HG03432 (cell line): ENCODE measurements at regions not wholly inside any gene's neighbourhood (a gene's known extent, or its start where the extent isn't known, plus 50 kb on each side); places are given as distances from the start of the nearest gene placed in this dataset.

Experiments used
- ATAC-seq: cut with Tn5 transposase; IDR thresholded peaks from one replicate; pipeline ENCODE4 v1.9.1; 2021; ENCODE audit warnings: mild to moderate bottlenecking, moderate library complexity; ENCODE audit not compliant: unreplicated experiment

DNA sequence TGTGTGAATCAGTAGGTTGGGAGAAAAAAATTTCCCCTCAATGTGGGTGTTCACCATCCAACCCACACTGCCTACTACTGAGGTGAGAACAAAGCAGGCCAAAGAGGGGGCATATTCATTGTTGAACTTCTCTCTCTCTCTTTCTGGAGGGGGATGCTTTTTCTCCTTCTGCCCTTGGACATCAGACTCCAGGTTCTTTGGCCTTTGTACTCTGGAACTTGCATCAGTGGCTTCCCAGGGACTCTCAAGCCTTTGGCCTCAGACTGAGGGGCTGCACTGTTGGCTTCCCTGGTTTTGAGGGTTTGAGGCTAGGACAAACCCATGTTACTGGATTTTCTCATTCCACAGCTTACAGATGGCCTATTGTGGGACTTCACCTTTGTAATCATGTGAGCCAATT, 417.2 kb downstream of the ELAVL2 start:
- ATAC-seq, result no peak

DNA sequence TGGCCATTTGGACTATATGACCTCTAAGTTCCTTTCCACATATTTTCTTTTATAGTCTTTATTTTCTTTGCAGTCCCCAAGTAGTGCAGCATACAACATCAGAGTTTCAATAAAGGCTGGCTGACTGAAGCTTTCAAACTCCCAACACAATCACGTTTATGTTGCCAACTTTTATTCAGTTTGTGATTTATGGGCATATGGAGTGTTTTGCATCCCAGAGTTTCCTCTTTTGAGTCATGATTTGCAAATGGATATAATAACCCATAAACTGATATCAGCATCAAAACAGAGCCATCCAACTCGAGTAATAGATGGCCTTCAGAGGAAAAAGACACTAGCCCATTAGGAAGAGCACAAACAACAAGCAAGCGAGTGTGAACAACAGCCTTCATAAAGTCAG, 414.0 kb downstream of the ELAVL2 start:
- no peak for ATAC-seq

DNA sequence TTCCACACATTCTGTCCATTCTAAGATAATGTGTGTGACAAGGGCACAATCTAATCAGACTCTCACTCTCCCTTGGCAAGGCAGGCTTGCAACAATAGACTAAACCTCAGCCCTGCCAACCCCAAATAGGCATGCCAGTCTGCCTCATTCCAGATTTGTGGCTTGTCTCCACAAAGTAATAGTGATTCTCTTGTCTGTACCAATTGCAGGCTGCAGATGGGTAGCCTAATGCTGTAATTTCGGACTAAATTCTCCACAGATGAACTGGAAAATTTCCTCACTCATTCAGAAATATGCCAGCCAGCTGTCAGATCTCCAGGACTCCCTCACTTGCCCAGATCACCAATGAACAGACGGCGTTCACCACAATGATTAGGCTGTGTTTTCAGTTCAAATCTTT, 413.6 kb downstream of the ELAVL2 start:
- no peak for ATAC-seq

DNA sequence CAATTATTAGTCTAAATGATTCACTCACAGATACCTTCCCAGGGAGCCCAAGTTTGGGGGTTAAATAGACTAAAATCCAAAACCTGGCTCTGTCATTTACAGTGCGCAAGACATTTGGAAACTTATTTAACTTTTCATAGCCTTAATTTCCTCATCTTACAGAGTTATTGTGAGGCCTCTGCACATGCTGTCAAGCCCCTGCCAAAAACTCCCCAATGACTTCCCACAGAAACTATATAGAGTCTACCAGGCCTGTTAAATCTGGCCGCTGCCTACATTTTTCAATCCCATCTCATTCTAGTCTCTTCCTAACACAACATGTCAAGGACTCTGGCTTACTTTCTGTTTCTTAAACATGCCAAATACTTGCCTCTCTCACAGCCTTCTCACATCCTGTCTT, 412.5 kb downstream of the ELAVL2 start:
- no peak for ATAC-seq

DNA sequence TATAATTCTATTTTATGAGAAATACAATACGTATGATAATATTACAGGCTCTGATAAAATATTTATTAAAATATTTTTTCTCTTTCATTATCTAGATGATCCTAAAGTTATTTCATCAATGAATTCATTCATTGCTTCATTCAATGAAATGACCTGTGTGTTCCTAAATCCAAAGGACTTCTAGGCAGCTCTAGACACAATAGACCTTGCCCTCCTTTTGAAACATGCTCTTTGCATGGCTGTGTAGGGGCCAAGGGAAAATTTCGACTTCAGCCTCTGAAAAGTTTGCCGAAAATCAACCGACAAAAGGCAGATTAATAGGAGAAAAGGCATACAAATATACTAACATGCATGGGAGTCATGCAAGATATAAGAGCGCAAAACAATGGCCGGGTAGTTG, 402.0 kb downstream of the ELAVL2 start:
- ATAC-seq, result no peak

DNA sequence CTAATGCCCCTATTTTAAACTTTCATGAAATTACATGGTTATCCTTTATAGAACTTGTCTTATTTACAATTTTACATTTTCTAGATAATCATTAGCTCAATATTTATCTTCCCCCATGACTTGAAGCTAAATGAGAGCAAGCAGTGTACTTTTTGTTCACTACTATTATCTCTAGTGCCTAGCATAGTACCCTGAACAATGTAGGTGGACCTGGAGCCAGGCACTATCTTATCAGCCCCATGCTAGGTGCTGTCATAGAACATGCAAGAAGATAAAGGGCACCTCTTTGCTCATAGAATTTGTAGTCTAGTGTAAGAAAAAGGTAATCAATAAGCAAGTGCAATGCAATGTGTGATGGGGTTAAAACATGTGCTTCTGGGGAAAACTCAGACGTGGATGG, 399.9 kb downstream of the ELAVL2 start:
- no peak for ATAC-seq

DNA sequence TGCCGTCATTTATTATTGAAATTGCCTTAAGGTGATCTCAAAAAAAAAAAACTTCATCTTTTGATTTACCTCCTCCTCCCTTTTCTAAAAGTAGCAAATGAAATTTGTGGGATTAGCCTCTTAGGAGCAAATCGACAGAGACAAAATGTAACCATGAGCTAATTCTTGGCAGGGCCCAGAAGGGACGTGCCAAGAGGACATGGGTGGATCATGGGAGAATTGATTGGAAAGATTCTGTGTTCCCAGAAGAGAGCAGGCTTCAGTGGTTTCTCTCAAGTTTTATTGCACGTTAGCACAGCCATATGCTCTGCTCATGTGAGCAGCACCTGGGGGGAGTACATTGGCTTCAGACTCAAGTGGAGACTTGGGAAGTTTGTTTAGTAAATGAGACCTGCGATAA, 394.6 kb downstream of the ELAVL2 start:
- ATAC-seq, result no peak

DNA sequence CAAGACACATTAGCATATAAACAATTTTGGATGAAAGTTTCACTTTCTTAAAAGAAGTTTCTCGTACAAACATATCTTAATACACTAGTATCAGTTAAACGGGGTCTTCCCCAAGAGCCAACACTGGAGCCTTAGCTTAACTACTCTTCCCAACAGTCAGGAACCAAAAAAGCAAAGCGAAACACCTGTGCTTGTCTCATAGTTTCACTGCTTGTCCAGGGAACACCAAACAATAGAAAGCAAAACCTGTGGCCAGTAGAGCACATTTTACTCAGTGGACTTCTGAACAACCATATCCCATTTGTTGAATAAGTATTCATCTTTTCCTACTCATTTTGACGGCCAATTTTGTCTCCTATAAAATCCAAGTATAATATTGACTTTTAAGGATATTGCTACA, 391.4 kb downstream of the ELAVL2 start:
- ATAC-seq, result no peak

DNA sequence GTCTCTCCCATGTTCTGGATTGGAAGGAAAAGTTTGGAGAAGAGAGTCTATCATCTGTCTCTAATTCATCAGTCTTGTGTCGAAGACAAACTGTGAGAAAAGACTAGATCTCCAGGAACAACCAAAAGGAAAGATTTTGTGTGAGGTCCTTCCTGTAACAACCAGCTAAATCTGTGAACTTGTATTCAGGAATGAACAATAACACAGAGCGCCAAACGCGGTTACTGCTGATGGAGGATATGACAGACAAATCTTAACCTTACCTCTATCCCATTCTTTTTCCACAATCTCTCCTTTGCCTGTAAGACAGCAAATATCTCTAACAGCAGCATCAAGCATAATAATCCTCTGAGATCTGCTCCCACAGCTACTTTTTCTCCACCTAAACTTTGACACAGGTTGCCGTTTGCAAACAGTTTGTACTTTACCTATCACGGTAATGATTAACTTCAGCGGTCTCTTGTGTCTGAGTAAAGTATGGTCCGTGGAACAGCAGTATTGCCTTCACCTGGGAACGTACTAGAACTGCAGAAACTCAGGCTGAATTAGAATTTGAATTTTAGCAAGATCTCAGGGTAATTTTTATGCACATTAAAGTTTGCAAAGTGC, 387.6 kb downstream of the ELAVL2 start:
- no peak for ATAC-seq

DNA sequence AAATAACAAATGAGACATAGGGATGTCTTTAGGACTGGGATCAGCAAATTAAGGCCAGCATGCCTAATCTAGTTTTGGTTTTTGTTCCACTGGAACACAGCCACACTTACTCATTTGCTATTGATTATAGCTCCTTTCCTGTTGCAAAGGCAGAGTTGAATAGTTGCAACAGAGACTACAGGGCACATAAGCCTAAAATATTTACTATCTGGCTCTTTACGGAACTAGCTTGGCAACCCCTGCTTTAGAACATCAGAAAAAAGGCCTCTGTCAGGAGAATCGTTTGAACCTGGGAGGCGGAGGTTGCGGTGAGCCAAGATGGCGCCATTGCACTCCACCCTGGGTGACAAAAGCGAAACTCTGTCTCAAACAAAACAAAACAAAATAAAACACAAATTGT, 384.8 kb downstream of the ELAVL2 start:
- ATAC-seq, result no peak

DNA sequence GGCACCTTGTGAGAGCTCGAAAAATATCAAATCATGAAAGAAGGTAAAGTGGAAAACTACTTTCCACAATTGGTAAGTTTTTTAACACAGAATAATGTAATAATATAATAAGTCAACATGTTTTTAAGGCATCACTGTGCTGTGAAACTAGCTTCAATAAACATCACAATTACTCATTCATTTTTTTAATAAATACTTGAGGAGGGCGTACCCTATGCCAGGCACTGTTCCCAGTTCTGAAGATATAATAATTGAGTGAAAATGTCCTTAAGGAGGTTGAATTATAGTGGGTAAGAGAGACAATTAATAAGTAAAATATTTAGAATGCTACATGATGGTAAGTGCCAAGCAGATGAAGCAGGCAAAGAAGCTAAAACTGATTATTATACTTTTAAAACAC, 381.4 kb downstream of the ELAVL2 start:
- no peak for ATAC-seq

DNA sequence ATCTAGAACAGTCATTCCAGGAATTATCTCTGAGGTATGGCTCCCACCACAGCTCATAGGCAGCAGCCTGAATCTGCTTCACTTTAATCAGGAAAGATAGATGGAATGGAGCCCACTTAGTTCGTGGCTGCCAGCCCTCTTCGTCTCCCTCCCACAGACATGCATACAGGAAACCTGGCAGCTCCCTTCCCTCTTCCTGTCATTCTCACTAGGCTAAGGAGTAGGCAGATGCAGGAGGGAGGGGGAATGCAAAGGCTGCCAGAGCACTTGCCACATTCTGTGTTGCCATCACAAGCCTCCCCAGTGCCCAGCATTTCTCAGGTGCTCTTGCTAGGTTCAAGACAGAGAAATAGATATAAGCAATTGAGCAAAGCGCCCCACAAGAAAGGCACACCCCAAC, 378.9 kb downstream of the ELAVL2 start:
- ATAC-seq, result no peak

DNA sequence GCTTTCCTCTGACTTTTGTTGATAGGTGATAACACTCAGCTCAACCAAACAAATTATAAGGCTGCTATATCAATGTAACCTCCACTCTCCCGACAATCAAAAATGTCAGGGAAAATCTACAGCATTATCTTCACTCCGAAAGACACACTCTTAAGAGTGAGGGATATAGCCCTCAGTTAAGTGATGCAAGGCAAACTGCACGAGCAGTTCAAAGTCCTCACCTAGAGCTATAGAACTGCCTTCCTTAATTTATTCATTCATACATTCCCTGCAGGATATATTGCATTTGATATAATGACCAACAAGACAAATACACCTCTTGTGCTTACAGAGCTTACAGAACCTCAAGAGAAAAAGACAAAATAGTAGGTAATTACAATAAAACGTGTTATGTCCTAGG, 378.1 kb downstream of the ELAVL2 start:
- no peak for ATAC-seq

DNA sequence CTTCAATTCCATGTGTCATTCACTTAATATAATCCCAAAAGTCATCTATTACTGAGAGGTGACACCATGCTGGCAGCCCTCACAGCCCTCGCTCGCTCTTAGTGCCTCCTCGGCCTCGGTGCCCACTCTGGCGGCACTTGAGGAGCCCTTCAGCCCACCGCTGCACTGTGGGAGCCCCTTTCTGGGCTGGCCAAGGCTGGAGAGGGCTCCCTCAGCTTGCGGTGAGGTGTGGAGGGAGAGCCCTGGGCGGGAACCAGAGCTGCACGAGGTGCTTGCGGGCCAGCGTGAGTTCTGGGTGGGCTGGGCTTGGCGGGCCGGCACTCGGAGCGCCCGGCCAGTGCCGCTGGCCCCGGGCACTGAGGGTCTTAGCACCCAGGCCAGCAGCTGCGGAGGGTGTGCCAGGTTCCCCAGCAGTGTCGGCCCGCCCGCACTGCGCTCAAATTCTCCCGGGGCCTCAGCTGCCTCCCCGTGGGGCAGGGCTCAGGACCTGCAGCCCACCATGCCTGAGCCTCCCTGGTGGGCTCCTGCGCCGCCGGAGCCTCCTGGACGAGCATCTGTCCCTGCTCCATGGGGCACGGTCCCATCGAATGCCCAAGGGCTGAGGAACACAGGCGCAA, 374.1 kb downstream of the ELAVL2 start:
- no peak for ATAC-seq

DNA sequence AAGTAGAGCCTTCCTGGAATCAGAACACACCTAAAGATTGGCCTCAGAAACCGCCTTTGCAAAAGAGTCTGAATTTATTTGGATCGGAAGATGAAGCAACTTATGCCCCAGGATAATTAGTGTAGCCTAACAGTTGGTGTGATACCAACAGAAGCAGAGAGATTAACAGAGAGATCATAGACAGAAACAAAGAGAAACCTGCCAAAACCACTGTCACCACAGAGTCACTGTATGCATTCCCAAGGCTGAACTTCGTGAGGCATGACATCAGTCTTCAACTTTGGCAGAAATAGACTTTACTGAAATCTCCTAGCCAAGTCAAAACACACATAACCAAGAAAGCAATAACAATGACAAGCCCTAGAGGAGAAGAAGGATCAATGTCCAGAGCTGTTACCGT, 361.8 kb downstream of the ELAVL2 start:
- ATAC-seq, result no peak

DNA sequence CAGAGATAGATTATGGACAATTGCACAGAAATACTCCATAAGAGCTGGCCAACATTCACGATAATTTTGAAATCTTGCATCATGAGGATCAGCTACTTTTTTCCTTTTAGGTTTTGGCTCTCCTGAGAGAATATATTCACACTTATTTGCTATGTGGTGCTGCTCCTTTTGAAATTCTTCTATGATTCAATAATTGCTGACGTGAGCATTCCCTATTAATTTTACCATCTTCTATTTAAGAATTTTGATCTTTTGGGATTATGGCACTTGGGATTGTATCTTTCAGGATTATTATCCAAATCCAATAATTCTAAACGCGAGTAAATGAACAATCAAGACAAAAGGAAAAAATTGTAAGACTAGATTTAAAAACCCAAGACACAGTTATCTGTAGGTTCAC, 358.8 kb downstream of the ELAVL2 start:
- no peak for ATAC-seq

DNA sequence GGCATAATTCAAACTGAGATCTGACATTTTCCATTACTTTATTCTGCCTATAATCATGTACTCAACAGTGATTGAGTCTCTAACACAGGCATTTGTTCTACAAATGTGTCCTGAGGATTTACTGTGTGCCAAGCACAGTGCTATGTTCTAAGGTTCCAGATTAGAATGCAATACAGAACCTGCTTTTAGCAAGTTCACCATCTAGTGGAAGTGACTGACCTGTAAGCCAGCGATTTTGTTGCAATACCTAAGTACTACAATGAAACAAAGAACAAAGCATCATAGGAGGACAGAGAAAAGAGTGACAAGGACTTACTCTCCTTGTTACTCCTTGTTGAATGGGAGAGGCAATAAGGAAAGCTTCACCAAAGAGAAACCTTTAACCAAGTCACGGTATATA, 348.1 kb downstream of the ELAVL2 start:
- no peak for ATAC-seq

DNA sequence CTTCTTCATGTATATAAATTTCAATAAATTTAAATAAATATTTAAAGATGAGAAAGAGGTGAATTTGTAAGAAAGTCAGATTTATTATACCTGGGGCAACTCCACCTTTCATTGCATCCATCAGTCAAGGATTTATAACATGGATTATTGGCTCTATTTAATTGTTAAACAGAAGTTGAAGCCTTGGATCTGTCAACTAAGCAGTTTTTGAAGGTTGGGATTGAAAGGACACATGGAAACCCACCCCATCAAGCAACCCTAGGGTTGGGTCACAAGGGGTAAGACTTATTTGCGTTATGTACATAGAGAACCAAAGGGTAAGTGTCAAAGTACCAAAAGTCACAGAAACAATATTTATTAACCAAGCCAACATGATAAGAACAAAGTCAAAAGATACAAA, 342.5 kb downstream of the ELAVL2 start:
- ATAC-seq, result no peak

DNA sequence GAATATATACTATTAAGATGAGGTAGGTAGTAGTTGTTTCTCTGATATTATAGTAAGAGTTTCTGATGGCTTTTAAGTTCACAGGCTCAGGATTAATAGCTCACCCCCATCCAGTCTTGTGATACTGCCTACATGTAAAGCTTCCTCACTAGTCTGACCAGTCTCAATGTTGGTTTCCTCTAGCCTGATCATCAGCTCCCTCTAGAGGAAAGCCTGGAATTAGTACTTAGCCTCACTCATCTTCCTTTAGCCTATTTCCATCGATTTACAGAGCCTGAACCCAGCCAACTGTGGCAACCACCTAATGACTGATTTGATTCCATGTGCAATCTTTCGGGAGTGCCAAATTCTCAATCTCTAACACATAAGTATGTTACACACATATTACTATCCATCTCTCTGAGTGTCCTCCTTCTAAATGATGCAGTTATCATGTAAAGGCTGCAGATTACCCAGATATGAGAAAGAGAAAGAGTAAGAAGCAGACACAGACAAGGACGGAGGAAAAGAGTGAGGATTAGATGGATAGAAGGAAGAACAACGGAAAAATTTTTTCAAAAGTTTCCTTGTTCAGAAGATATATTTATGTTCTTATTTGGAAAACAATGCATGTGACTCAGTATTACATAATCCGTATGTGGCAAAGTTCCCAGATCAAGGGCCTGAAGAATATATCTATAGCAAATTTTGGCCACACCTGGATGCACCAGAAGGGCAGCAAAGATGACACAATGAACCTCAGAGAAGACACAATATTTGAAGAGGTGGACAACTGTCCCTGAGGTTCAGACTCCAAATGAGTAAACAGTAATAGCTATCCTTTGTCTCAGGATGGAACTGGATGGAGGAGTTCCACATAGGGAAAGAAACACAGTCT, 333.7 kb downstream of the ELAVL2 start:
- peak; percentile 80 for ATAC-seq

DNA sequence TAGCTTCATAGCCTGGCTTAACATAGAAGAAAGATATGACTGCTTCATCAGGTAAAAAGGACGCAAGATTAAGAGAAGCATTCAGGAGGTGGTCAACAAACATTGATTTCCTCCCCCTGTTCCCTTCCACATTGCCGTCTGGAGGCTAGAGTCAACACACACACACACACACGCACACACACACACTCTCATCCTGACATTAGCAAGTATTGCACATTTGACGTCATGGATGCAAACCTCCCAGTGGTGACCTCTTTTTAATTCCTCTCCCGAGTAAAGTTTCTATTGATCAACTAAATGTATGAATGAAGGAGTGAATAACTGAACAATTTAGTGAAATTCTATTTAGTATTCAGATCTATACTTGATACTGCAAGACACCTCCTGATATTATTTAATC, 332.8 kb downstream of the ELAVL2 start:
- ATAC-seq, result no peak

DNA sequence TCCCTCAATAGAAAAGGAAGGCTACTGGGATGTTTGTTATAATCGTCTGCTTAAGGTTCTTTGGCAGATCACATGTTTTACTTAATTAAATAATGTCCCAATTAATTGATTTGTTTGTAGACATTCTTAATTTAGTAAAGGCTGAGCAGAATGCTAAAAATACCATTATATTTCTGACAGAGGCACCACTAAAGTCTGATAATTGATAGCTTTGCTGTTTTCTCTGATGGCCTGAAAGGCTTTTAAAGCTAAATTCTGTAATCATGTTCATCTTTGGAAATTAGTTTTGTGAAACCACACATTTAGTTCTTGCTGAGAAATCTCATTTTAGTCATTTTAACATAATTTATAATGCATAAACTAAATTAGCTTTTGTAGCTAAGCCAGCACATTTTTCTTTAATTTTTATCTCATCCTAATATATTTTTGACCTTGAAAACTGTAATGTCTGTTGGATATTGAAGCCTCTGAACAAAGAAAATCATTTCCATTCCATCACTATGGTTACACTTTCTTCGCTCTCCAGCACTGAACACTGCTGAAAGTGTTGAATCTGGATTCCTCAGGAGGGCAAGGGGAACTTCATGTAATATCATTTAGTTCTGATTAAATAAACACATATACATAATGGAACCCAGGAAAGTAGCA, 329.4 kb downstream of the ELAVL2 start:
- no peak for ATAC-seq

DNA sequence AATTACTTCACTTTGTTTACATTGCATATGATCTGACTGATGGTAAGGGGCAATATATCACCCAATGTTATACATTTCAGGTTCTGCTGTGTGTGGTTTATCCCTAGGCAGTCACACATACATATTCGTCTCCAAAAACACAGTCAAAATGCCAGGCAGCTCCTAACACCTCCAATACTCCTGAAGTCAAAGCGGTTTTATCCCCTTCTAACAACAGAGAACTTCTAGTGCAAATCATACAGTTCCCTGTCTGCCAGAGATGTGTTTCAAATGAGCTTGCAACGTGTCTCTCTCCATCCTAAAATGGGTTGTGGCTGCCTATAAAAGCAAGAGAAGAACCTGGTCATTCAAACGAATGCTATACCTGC, 328.9 kb downstream of the ELAVL2 start:
- ATAC-seq, result no peak
